Hematopoietic multipotent progenitor cell treated with erythropoietin and hydrocortisone succinate and interleukin-3 and kit ligand, for 4 days (in vitro differentiated cells): ENCODE measurements at regions not wholly inside any gene's neighbourhood (a gene's known extent, or its start where the extent isn't known, plus 50 kb on each side); places are given as distances from the start of the nearest gene placed in this dataset.
"Not testable (repeated sequence)": the region's sequence is repeated elsewhere in the genome, so short reads cannot be mapped to it uniquely, and the experiment has no call there.

ENCODE experiments used
- DNase-seq: peaks from one replicate; pipeline ENCODE4 v3.0.0-alpha.2; 2015

DNA sequence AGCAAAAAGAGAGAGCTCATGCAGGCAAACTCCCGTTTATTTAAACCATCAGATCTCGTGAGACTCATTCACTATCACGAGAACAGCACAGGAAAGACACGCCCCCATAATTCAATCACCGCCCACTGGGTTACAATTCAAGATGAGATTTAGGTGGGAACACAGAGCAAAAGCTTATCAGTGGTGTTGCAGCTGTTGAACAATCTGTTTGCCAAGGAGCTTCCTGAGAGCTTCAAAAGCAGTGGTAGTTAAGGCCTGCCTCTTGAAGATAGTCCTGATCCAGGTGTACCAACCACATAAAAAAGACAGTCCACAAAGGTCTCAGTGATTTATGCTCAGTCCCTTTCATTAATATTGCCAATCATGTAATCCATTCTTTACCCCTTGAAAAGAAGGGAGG lies 269.4 kb upstream of the IRAK1BP1 start:
- no peak for DNase-seq

DNA sequence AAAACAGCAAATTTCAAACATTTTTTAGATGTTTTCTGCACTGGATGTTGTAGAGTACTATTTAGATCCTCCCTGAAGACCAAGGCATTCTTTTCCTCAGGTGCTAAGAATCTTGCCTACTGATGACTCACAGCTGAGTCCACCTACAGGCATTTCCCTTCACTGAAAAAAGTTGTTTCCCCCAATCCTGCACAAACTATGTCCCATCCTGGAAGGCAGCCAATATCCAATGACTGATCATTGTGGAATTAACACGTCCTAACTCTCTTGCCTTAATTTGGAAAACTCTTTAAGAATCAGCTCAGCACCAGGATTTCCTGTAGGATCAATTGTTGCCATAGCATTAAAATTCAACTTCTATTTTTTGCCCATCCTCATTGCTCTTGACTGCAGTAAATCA lies 268.4 kb upstream of the IRAK1BP1 start:
- no peak for DNase-seq

DNA sequence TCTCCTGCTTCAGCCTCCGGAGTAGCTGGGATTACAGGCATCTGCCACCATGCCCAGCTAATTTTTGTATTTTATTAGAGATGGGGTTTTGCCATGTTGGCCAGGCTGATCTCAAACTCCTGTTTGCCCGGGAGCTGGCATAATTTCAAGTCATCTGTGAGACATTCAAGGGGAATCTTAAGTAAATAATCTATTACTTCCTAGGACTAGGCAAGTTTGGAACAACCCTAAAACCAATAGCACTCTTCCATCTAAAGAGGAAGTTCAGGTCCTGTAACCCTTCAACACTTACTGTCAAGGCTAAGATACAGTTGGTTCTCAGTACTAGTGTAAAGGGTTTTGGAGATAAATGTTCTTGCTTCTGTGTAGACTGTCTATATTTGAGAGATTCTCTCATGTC lies 267.8 kb upstream of the IRAK1BP1 start:
- DNase-seq, result no peak

DNA sequence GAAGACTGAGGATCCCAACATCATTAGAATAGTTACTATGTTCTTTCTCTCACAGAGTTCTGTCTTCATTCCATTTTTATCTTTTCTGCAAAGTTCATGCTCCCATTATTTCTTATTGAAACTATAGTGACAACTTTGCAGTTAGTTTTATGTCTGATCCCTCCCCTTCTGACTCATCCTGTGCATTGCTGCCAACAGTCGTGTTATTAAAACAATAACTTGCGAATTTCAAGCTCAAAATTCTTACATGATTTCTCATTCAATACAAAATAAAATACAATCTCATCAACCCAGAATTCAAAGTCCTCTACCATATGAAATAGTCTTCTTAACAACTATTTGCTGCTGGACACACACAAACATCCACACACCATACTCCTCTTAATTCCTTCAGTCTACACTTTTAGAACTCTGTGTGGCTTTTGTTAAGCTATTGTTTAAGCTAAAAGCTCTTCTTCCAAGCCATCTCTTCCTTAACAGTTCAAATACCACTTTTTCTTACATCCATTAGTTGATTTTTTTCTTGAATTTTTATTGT lies 261.4 kb upstream of the IRAK1BP1 start:
- DNase-seq, result no peak

DNA sequence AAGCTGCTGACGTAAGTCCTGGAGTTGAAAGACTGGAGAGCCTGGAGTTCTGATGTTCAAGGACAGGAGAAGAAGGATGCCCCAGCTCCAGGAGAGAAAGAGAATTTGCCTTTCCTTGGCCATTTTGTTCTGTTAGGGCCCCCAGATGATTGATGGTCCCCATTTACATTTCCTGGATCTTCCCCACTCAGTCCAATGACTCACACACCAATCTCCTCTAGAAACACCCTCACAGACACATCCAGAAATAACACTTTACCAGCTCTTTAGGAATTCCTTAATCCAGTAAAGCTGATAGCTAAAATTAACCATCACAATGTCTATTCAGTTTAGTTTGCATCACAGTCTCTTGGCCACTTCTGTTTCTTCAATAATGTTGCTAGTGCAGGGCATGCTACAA lies 260.2 kb upstream of the IRAK1BP1 start:
- no peak for DNase-seq

DNA sequence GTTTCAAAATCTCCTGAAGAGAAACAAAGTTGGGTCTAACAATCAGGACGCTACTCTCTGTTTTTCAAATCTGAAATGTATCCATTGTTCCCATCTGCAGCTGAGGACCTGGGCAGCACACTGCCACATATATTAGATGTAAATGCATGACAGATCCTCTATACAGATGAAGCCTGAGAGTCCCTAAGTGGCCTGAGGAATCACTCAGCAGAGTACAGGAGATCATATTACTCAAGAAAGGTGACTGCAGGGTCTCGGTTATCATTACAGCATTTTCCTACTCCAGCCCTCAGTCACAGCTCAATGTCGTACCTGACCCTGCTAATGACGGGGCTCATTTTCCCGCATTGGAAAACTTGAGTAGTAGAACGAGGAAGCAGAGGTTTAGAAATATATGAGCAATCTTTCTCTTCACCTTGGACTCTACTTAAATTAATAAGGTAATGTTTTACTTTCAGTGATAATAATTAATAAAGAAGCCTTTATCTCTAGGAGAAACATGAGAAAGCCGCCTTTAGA lies 256.2 kb upstream of the IRAK1BP1 start:
- no peak for DNase-seq

DNA sequence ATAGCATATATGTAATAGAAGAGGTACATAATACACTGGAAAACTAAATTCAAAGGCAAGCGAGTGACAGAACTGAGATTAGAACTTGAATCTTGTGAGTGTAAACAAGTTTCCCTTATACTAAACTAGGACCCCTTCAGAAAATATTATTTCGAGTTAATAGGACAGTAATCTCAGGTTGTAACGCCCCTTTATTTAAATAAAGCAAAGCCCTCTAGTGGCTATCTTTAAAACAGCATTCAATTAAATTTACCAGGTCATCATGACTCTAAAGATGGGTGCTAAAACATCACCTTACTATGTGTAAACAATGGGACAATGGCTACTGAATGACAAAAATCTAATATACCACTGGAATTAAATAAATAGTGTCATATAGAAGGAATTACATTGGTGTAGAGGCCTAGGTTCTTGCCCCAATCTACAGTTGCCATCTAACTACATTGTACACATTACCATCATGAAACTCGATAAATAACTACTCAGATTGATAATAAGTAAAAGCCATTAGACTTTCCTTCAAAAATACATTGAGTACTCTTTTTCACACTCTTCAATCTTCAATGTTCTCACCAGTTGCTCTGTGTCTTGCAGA lies 255.4 kb upstream of the IRAK1BP1 start:
- DNase-seq, result peak; percentile 37

DNA sequence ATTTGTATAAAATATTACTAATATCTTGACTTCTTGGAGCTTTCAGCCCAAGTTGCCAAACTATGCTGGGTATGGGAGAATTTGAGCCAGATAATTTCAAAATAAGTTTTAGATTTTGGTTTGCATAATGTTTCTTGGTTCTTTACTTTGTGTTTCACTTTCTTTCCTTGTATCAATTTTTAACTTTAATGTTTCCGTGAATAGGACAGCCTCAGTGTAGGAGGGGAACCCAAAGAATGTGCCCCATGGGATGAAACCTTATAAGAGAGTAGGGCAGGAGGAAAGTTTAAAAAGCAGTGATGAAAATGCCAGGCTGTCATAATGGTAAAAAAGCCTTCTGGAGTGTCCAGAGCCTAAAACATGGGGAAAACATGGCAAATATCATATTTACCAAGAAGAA lies 252.4 kb upstream of the IRAK1BP1 start:
- no peak for DNase-seq

DNA sequence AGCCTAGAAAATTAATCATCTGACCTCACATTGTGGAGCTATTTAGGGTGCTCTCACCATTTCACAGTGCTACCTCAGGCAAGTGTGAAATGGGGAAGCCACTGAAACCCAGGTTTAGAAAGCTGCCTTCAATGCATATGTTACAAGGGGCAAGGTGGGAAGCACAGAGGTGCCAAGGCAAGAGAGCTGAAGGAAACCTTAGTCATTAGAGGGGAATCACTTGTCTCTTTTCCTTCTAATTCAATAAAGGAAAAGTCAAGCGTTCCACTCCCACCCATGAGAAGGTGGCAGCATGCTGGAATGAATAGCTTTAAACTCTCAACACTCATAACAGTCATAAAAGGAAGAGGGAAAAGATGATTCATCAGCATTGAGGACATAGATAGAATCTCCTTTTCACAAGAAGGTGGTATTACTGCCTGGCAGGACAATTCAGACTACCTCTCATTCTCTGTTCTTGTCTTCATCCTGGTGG lies 251.9 kb upstream of the IRAK1BP1 start:
- no peak for DNase-seq

DNA sequence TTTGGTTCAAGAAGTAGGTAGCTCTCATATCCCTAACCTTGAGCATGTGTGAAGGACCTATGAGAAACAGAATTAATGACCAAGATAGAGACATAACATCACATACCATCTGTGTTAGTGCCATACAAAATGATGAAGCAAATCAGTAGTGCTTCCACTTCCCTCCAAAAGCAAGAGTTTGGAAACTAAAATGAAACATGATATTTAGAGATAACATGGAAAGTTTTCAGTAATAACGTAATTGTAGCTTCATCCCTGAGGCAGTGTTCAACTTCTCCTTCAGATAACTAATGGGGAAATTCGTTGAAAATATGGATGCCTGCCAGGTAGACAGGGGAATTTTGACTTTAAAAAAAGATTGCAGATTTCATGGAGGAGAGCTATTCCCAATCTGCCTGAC lies 248.4 kb upstream of the IRAK1BP1 start:
- DNase-seq, result no peak

DNA sequence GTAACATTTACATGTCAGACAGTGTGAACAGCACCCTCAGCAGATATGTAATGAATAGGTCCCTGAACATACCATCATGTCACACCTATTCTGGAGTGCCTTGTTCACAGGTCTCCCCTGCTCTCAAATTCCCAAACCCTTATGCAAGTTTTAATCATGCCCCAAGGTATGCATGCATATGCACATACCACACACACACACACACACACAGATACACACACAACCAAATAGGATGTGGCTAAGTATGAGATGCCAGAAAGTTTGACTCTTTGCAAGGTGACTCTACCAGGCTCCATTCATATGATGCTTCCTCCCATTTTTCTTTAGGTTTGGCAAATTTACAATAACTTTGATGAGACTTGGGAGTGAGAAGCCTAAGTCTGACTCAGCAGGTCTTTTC lies 243.8 kb upstream of the IRAK1BP1 start:
- DNase-seq, result no peak

DNA sequence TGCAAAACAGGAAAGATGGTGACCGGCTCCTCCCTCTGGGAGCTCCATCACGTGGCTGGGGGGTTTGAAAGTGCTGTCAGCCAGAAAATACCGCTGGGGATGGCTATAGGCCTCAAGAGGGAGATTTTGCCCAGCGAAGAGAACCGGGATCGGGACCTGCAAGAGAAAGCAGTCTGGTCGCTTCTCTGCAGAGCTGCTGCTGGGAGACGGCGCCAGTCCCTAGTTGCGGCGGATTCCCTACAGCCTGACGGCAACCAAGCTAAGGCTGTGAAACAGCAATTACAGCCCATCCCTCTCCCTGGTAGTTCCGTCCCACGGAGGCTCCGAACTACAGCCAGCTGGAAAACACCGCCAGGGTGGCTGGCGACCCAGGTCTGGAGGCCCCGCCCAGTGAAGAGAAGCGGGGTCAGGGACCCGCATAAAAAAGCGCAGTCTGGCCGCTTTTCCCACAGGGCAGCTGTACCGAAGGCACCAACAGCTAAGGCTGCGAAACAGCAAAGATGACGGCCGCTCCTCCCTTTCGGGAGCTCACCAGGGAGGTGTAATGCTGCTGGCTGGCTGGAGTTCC lies 238.1 kb upstream of the IRAK1BP1 start:
- no peak for DNase-seq

DNA sequence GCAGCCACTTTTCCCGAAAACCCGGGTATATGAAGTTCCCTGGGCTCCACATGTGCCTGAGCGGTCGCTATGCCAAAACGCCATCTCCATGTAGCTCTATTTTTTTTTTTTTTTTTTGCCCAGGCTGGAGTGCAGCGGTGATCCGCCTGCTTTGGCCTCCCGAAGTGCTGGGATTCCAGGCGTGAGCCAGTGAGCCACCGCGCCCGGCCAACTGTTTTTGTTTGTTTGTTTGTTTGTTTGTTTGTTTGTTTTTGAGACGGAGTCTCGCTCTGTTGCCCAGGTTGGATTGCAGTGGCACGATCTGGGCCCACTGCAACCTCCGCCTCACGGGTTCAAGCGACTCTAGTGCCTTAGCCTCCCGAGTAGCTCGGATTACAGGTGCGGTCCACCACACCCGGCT lies 237.5 kb upstream of the IRAK1BP1 start:
- DNase-seq, result no peak

DNA sequence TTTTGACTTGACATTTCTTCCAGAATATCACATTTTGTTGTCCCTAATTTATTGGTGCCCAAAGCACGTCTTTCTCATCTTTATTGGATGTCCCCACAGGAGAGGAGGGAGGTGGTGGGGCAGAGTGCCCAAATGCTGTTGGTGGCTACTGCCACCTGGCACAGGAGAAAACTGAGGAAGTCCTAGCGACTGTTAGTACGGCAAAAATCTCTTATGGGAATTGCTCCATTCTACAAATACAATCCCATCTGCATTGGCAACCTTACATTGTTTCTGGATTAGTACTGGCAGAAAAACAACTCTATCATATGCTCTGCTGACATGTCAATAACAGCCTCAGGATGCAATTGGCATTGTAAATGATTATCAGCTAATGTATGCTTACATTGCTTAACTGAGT lies 235.4 kb upstream of the IRAK1BP1 start:
- DNase-seq, result no peak

DNA sequence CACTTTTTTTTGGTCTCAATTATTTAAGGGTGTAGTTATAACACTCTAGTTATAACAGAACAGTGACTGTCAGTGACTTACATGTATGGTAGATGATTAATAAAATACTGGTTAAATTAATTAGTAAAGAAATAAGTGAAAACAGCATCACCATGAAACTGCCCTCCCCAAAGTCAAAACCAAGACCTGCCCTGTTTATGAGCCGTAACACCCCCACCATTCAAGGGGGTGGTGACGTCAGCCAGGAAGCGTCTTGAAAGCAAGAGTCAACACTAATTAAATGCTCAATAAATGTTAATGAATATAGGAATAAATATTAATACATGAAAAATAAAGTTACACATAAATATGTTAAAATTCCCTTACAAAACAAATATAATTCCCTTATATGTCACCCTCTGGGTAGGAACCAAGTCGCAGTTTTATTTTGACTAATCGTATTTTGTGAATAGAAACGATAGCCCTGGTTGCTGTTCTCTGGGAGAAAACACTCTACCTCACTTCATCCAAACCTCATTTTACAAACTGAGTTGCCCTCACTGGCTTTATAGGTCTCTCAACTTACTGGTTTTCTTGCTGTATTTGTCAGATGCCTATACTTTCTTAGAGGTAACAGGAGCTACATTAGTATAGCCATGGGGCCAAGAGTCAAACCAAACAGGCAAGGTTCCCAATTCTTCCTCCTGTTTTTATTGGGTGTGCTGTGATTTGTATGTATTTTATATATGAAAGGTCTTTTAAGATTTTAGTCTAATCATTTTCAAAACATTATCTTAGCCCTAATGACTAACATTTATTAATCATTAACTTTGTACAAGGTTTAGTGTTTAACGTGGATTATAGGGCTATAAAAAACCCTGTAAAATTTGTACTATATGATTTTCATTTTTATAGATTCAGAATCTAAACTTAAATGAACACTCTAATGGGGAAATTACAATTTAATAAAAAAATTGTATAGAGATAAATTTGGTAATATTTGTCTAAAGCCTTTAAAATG lies 227.9 kb upstream of the IRAK1BP1 start:
- DNase-seq, result no peak

DNA sequence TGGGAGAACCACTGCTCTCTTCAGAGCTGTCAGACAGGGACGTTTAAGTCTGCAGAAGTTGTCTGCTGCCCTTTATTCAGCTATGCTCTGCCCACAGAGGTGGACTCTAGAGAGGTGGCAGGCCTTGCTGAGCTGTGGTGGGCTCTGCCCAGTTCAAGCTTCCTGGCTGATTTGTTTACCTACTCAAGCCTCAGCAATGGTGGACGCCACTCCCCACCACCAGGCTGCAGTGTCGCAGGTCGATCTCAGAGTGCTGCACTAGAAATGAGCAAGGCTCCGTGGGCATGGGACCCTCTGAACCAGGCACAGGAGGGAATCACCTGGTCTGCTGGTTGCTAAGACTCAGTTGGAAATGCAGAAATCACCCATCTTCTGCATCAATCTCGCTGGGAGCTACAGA lies 223.4 kb upstream of the IRAK1BP1 start:
- not testable (repeated sequence) for DNase-seq

DNA sequence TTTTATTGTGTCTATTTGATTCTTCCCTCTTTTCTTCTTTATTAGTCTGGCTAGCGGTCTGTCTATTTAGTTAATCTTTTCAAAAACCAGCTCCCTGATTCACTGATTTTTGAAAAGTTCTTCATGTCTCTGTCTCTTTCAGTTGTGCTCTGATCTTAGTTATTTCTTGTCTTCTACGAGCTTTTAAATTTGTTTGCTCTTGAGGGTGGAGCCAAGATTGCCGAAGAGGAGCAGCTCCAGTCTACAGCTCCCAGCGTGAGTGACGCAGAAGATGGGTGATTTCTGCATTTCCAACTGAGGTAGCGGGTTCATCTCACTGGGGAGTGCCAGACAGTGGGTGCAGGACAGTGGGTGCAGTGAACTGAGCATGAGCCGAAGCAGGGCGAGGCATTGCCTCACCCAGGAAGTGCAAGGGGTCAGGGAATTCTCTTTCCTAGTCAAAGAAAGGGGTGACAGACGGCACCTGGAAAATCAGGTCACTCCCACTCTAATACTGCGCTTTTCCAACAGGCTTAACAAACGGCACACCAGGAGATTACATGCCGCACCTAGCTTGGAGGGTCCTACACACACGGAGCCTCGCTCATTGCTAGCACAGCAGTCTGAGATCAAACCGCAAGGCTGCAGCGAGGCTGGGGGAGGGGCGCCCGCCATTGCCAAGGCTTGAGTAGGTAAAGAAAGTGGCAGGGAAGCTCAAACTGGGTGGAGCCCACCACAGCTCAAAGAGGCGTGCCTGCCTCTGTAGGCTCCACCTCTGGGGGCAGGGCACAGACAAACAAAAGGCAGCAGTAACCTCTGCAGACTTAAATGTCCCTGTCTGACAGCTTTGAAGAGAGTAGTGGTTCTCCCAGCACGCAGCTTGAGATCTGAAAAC lies 220.6 kb upstream of the IRAK1BP1 start:
- DNase-seq, result not testable (repeated sequence)

DNA sequence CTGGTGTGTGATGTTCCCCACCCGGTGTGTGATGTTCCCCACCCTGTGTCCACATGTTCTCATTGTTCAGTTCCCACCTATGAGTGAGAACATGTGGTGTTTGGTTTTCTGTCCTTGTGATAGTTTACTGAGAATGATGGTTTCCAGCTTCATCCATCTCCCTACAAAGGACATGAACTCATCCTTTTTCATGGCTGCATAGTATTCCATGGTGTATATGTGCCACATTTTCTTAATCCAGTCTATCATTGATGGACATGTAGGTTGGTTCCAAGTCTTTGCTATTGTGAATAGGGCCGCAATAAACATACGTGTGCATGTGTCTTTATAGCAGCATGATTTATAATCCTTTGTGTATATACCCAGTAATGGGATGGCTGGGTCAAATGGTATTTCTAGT lies 201.5 kb upstream of the IRAK1BP1 start:
- DNase-seq, result not testable (repeated sequence)

DNA sequence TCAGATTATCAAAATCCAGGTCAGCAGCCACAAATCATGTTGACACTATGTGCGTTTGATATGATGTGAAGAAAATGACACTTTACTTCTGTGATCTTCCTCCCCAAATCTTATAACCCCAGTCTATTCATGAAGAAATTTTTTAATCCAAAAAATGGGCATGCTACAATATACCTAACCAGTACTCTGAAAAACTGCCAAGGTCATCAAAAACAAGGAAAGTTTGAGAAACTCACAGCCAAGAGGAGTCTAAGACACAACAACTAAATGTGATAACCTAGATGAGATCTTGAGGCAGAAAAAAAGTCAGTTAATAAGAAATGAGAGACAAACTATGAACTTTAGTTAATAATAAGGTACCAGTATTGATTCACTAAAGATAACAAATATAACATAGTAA lies 200.6 kb upstream of the IRAK1BP1 start:
- DNase-seq, result no peak

DNA sequence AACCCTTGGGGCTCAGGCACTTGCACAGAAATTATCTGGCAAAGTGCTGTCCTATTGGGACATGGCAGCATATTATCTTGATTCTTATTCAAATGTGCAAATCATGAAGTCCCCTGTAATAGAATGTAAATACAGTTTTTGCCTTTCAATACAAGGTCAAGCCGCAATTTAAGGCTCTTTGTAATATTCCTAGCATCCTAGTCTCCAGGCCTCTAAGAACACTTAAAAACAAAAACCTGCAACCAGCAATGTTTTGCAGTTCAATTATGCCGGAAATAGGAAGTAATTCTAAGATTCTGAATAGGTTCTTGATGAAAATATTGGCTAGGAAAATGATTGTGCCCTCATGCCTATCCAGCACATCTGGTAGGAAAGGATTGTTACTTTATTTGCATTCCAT lies 197.2 kb upstream of the IRAK1BP1 start:
- no peak for DNase-seq

DNA sequence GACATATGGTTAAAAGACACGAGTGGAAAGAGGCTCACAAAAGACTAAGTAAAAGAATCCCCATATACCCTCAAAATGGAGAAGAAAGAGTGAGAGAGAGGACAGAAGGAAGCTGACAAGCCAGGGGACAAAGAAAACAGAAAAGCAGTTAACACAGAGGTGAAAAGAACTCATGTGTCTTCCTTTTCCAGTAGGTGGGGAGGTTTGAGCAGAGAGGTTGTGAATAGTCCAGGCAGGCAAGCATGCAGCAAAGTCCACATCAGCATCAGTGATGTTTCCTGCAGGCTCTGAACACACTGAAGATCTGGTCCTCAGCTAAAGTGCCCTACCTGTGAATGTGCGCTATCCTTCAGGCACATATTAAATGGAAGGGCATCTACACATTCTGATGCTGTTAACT lies 196.5 kb upstream of the IRAK1BP1 start:
- DNase-seq, result no peak
